Brain microvascular endothelial cell (primary cell): ENCODE measurements at regions not wholly inside any gene's neighbourhood (a gene's known extent, or its start where the extent isn't known, plus 50 kb on each side); places are given as distances from the start of the nearest gene placed in this dataset.

Experiments used
- DNase-seq: peaks from one replicate; pipeline ENCODE4 v3.0.0-alpha.2; 2020
- H3K27ac ChIP-seq: fragments of 250-450 bp; sonication (Bioruptor Pico); 2 replicates; pipeline ENCODE4 v1.5.1; 2020; ENCODE audit warnings: mild to moderate bottlenecking, moderate library complexity
- H3K27me3 ChIP-seq: fragments of 250-450 bp; sonication (Bioruptor Pico); replicated peaks from 2 replicates; pipeline ENCODE4 v1.5.1; 2020; ENCODE audit warnings: mild to moderate bottlenecking
- H3K36me3 ChIP-seq: fragments of 250-450 bp; sonication (Bioruptor Pico); replicated peaks from 2 replicates; pipeline ENCODE4 v1.5.1; 2020; ENCODE audit warnings: mild to moderate bottlenecking
- H3K4me3 ChIP-seq: 2 replicates; pipeline ENCODE4 v1.5.1; 2011; ENCODE audit warnings: low read depth, mild to moderate bottlenecking, control low read depth, low read length, moderate library complexity
- CTCF ChIP-seq: IDR thresholded peaks from 2 replicates; pipeline ENCODE4 v1.5.1; 2011; ENCODE audit warnings: low read depth, mild to moderate bottlenecking, moderate library complexity, low read length, control low read depth, inconsistent platforms; ENCODE audit errors: missing control alignments
- in situ Hi-C: cut with HindIII; loops from 2 replicates; pipeline ENCODE4 v1.10.0; 2017; ENCODE audit warnings: low sequenced_read_pairs, low pct_ligation_motif_present

DNA sequence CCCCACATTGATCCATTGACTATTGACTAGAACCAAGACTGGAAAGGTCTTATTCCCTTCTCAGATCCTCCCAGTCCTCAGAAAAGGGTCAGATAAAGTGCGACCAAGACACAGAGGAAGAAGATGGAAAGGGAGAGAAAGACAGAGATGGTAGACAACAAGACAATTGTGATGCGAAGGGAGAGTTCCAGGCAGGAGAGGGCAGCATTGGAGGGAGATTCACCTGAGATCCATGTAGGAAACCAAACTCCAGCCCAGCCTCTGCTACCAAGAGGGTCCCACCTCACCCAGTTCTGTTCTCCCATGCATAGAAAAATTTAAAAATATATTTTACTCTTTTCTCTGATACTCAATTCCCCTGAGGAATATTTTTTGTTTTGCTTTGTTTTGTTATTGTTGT lies 67.3 kb upstream of the TSHZ3 start:
- Histone ChIP-seq H3K36me3 (no peaks in the 10 kb centered on the region), H3K4me3 (no peak overlapping the region), H3K27ac (no peak overlapping the region), H3K27me3 (no peaks in the 10 kb centered on the region)
- no peak for DNase-seq
- in situ Hi-C loops, result no loop called here
- no peak for TF ChIP-seq CTCF

GRCh38 chr19:31418055-31418454 lies 68.8 kb upstream of the TSHZ3 start:
- Histone ChIP-seq H3K36me3 (no peaks in the 10 kb centered on the region), H3K4me3 (no peak overlapping the region), H3K27ac (no peak overlapping the region), H3K27me3 (no peaks in the 10 kb centered on the region)
- DNase-seq, result no peak
- in situ Hi-C loops, result no loop called here
- no peak for TF ChIP-seq CTCF

DNA sequence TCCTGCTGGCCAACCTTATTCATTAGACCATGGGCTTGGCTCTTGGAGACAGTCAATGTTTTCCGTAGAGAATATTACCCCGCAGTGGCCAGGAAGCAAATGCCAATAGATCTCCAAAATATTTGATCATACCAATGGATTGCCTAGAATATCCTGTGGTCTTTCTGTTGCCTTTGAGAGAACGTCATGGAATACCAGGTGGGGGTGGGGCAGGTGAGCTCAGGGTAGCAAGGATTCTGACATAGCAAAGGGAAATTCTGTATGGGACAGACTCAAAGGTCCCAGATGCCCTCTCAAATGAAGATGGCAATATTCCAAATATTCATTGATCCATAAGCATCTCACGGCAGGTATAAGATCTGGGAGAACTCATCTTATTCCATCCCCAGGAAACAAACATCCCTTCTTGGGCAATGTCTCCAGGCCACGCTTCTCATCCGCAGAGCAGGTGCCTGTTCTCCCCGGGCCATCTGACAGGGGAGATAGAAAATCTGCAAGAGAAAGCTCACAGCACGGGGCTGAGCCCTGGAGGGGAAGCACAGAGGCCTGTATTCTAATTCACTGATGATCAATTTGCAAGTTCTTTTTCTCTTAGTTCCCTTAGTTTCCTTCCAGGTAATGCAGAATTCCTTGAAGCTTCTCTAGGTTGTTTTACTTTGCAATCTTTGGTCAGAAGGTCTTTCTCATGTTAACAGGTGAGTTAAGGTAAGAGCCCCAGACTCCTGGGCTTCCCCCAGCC lies 69.6 kb upstream of the TSHZ3 start:
- Histone ChIP-seq H3K4me3 (no peak overlapping the region), H3K27me3 (no peaks in the 10 kb centered on the region), H3K27ac (no peak overlapping the region), H3K36me3 (no peaks in the 10 kb centered on the region)
- DNase-seq, result no peak
- no peak for TF ChIP-seq CTCF
- in situ Hi-C loops, result no loop called here

DNA sequence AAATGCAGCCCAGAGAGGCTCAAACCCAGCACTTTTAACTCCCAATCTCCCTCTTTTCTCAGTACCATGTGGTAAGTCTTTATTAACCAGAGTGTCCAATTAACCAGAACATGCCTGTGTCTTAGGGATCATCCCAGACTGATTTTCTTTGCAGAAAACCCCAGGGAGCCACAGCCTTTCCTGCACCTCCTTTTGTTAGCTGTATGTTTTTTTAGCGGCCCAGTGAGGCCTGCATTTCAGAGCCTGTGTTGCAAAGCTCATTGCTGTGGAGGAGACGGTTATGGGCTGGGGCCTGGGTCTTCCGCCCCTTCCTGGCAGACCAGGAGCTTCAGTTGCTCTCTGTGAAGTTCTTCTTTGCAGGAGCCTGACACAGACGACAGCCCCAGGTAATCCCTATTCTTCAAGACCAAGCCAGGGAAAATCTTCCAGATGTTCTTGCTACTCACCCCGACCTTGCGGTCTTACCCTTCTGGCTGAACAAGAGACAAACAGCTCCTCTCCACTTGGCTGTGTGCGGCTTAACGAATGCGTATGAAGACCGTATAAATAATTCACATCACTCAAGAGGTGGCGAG lies 70.7 kb upstream of the TSHZ3 start:
- H3K27me3 ChIP-seq, result no peaks in the 10 kb centered on the region
- no peak for TF ChIP-seq CTCF
- no peak for DNase-seq
- no peaks in the 10 kb centered on the region for H3K36me3 ChIP-seq
- no peak overlapping the region for H3K4me3 ChIP-seq
- in situ Hi-C loops, result no loop called here
- no peak overlapping the region for H3K27ac ChIP-seq

- in situ Hi-C loops, result no loop called here
- no peaks in the 10 kb centered on the region for H3K27me3 ChIP-seq
- DNase-seq, result no peak
- H3K4me3 ChIP-seq, result no peak overlapping the region
- TF ChIP-seq CTCF, result no peak
- H3K36me3 ChIP-seq, result no peaks in the 10 kb centered on the region
- H3K27ac ChIP-seq, result no peak overlapping the region
Measured at GRCh38 chr19:31421082-31421481, 71.8 kb upstream of the TSHZ3 start.

DNA sequence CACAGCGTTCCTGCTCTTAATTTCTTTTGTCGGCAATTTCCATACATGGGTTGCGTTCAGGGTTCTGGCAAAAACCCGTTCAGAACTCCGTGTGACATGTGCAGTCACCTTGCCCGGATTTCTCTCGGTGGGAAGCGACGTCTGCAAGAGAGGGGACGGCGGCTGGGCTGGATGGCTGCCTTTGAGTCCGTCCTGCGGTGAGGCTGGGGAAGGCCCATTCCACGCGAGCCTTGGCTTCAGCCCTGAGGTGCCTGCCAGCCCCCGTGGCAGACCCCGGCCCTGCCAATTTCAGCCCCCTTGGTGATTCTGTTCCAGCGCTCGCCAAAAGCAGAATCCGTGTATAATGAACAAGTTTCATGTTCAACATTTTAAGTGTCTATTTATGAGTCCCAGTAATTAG lies 72.6 kb upstream of the TSHZ3 start:
- no peak for TF ChIP-seq CTCF
- Histone ChIP-seq H3K27ac (no peak overlapping the region), H3K36me3 (no peaks in the 10 kb centered on the region), H3K27me3 (no peaks in the 10 kb centered on the region), H3K4me3 (no peak overlapping the region)
- in situ Hi-C loops, result no loop called here
- no peak for DNase-seq
